ENCODE measurements at regions not wholly inside any gene's neighbourhood (a gene's known extent, or its start where the extent isn't known, plus 50 kb on each side); places are given as distances from the start of the nearest gene placed in this dataset.
"Not testable (repeated sequence)": the region's sequence is repeated elsewhere in the genome, so short reads cannot be mapped to it uniquely, and the experiment has no call there.

DNA sequence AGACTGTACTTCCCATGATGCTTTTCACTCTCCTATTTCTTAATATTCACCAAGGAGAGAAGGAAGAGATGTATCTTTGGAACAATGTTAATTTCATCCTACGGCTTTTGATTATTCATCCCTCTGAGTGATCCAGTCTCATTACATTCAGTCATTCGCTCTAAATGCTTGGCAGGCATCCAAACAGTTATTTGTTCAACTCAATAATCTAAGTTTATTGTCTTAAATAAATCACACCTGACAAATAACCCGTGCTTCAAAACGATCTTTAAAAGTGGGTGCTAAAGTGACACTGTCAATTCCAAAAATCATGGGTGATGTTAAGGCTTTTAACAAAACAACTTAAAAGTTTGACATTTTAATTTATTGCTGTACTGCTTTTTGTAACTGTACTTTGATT, 233.1 kb downstream of the RASEF start:
- no peak for DNase-seq

GRCh38 chr9:82865524-82865923, 197.4 kb downstream of the RASEF start:
- no peak for DNase-seq

- no peak for DNase-seq
Observed at GRCh38 chr9:82880336-82881050, 182.4 kb downstream of the RASEF start.

DNA sequence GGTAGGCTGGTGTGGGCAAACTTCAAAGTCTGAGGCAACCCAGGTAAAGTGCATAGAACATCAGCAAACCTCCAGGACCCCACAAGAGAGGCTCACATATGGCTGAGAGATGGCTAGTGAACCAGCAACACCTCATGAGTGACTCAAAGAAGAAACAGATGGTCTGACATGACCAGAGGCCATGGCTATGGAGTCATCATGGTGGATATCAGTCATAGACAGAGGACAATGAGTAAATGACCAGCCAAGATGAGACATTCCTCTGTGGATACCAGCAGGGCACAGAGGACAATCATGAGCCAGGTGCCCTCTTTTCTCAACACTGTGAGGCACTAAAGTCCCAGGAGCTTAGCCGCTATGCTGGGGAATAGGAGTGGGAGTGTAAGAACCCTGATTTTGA, 180.8 kb downstream of the RASEF start:
- DNase-seq: no peak

- no peak for DNase-seq
Observed at GRCh38 chr9:82882748-82883147, 180.2 kb downstream of the RASEF start.

DNA sequence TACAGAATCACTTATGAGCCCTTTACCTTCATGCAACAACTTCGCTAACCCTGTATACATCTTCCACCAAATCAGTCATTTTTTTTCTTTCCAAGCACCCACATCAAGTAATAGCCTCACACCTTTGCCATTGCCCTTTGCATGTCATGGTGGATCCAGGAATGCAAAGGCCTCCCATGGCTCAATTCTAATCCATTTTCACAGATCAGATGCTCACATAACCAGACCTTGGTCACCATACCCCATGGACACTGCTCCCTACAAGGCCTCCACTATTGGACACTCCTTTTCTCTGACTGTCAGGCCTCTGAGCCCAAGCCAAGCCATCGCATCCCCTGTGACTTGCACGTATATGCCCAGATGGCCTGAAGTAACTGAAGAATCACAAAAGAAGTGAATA, 179.5 kb downstream of the RASEF start:
- no peak for DNase-seq

GRCh38 chr9:82883974-82884373, 179.0 kb downstream of the RASEF start:
- not testable (repeated sequence) for DNase-seq

- DNase-seq: no peak
Observed at GRCh38 chr9:82890401-82890800, 172.5 kb downstream of the RASEF start.

GRCh38 chr9:82890865-82891264, 172.1 kb downstream of the RASEF start:
- no peak for DNase-seq

- DNase-seq: no peak
Observed at GRCh38 chr9:82891321-82891720, 171.6 kb downstream of the RASEF start.

- no peak for DNase-seq
Observed at GRCh38 chr9:82893549-82893948, 169.4 kb downstream of the RASEF start.

- no peak for DNase-seq
Observed at GRCh38 chr9:82894548-82894947, 168.4 kb downstream of the RASEF start.

GRCh38 chr9:82894961-82895821, 167.8 kb downstream of the RASEF start:
- peak; percentile 49 for DNase-seq

GRCh38 chr9:82895822-82896110, 167.2 kb downstream of the RASEF start:
- DNase-seq: no peak

DNA sequence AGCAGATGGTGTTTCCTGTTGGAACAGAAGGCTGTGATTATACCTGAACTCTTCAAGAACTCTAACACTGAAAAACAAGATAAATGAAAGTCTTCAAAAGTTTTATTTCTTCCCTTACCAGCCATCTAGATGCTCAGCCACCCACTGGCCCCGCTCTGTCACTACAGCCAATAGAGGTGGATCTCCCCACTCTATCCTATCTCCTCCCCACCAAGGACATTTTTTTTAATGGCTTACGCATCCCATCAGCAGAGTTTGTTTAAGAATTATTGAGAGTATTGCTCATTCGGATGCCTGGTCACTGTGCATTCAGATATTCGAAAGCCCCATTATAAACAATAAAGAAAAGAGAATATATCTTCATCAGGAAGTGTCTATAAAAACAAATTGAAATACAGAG, 159.4 kb downstream of the RASEF start:
- no peak for DNase-seq

DNA sequence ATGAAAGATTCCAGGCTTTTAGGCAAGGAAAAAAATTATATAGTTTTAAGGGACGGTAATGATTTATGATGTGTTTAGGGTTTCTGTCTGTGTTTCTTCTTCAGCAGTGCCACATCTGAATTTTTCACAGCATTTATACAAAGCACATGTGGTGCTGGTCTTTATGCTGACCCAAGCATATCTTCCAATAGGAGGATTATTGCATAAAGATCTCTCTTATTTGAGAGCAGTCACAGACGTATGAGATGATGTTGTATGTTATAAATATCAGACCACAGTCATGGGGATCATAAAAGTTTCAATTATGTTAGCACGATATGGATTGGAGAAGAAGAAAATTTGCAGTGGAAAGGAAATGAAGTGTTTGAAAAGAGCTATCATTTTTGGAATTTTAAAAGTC, 150.9 kb downstream of the RASEF start:
- no peak for DNase-seq

- DNase-seq: no peak
Observed at GRCh38 chr9:82912645-82913044, 150.3 kb downstream of the RASEF start.

- DNase-seq: not testable (repeated sequence)
Observed at GRCh38 chr9:82916238-82916637, 146.7 kb downstream of the RASEF start.

- DNase-seq: no peak
Observed at GRCh38 chr9:82920154-82920553, 142.8 kb downstream of the RASEF start.

DNA sequence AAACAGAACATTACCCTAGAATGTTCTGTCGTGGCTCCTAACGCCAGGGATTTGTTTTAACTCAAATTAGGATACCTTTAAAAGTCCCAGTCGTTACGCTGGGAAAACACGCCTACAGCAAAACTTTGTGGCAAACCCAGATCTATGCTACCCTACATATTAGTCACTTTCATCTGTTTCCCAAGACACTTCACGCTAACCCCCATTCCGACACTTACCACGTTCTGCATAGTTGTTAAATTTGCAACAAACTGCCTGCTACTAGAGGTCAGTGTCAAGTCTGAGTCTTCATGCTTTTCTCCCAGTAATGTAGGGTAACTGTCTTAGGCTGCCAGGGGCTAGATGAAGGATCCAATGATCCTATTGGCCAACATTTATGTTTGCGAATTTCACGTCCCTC, 140.3 kb downstream of the RASEF start:
- no peak for DNase-seq

GRCh38 chr9:82923092-82923911, 139.6 kb downstream of the RASEF start:
- DNase-seq: no peak

DNA sequence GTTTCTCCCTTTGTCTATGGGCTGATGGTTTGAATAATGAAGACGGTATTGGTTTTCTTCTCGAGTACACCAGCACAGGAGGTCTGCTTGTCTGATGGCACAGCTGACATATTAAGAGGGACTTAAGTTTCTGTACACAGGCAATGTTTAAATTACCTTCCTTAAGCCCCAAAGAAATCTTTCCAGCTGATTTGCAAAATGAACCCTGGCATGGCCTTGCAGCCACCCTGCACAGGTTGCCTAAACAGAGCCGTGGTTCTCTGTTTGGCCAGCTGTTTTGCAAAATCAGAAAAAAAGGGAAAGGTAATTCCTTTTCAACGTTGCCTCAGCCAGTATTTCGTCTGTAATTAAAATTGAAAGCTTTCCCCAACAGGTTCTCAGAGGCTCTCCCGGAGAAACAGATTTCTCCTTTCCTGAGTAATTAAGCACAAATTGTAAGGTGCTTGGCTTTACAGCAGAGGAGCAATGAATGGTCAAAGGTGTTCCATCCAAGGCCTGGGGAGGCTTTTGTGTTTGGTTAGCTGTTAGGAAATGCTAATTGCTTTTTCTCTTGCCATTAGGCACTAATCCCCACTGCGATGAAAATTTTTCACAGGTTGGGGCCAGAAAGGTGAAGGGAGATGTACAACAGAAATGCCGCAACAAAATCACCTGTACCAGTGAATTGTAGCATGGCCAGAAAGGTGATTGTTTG, 138.9 kb downstream of the RASEF start:
- no peak for DNase-seq
